COLO668 (cell line): ENCODE measurements at regions not wholly inside any gene's neighbourhood (a gene's known extent, or its start where the extent isn't known, plus 50 kb on each side); places are given as distances from the start of the nearest gene placed in this dataset.

Source experiments
- DNase-seq: peaks from one replicate; lab custom pipeline; 2025; ENCODE audit not compliant: unreplicated experiment; lab: John Stamatoyannopoulos, UW

DNA sequence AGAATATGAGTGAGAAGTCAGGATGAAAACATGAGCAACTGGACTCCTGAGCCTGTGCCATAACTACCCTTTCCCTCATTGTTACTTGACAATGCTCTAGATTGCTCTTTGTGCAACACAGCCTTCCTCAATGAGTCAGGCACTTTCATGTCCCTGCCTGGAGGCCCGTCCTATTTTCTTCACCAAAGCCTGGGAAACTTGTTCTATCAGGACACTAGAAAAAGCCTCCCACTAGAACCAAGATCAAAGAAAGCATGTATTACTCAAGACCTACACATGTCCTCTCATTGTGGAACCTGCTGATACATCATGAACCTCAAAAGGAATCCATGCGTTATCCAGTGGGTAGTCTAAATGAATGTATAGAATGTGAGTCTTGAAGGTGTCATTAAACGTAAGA is 624.5 kb downstream of the TOX3 start:
- no peak for DNase-seq

DNA sequence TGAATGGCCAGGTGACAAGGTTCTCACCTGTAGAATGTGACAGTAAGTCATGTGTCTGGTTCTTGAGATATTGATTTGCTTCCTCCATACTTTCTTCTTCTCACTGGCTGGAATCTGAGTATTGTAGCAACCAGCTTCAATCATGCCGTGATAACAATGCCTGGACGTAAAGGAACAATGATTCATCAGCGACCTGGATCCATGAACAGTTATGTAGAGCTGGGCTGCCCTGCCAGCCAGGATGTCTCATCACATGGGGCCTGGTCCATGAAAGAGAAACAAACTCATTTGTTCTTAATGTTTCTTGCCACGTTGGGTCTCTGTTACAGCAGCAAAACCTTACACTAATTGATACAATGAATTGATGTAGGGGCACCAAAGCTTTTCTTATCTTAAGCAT is 627.2 kb downstream of the TOX3 start:
- no peak for DNase-seq

GRCh38 chr16:51916814-51917213 is 630.1 kb downstream of the TOX3 start:
- DNase-seq: no peak

DNA sequence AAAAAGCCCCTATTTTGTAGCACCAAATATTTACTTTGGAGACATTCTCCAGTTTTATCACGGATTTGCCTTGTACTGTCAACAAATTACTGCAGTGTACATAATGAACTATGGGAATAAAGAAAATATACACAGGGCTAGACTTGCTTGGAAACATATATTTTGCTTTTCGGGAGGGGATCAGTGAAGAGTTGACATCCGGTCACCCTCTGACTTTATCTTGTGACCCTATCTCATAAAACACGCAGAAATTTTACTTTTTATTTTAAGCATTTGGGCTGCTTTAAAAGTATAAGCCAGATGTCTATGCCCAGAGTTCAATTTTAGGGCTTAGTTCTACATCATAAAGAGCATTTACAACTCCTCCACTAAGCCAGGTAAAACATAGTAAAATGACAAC is 630.7 kb downstream of the TOX3 start:
- DNase-seq: no peak

DNA sequence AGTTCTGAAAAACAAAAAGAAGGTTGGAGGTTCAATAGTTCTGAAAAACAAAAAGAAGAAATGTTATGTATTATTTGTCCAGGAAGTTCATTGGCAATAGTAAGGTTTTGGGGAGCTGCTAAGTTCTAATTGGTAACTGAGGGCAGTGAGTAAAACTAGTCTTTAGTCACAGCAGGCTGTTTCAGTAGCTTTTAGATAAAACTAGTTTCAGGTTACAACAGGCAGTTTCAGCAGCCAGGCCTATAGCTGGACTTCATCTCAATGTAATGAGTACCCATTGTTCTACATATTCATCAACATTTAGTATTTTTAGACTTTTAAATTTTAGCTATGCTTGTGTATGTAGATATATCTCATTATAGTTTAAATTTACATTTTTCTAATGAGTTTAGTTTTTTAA is 639.3 kb downstream of the TOX3 start:
- DNase-seq: no peak

DNA sequence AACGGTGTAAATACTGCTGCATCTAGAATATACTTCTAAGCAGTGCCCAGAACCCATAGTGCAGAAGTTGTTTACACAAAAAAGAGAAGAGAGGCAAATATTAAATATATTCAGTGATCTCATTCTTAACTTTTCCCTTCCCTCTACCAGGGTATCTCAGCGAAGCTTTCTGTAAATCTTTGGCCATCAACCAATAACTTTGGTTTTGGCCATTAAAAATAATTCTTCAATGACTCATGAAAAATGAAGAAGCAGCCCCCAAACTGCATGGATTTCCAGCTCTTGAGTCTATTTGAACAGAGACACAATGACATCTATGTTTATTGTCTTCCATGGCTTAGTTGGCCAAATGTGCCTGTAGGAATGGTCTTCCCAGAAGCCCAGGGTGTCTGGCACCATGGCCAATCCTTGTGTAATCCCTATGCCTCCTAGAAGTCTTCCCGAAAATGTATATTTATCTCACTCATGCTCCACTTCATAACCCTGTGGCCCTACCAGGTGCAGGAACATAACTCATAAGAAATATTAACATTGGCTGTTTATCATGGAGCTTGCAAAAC is 646.6 kb downstream of the TOX3 start:
- DNase-seq: no peak

DNA sequence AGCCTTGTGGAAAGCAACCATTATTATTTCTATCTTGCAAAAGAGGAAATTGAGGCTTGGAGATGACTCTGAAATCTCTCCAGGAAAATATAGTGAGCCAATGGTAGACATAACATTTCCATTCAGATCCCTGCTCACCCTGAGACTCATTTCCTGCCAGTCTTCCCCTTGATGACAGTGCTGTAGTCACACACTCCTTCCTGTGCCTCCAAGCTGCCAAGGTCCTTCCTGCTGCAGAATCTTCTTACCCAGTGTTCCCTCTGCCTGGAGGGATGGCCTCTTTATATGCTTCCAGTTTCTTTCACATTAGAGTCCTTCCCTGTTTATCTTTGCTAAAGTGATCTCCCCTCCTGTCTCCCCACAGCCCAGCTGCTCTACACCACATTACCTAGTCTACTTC is 648.1 kb downstream of the TOX3 start:
- no peak for DNase-seq

DNA sequence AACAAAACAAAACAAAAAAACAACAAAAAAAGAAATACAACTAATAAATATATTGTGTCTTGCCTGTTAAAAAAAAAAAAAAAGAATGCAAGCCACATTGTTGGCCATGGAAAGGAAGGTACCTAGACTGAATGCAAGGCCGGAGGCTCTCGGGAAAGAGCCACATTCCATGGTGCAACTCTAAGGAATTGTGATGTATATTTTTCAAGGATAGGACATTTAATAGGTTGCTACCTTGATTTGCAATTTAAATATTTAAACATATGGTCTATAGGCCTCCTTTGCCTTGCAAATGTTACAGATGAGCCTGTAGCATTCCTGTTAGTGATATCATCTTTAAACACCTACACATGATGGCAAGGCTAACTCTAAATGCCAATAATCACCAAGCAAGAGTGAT is 650.9 kb downstream of the TOX3 start:
- DNase-seq: no peak

GRCh38 chr16:51892293-51893007 is 654.5 kb downstream of the TOX3 start:
- DNase-seq: no peak

- no peak for DNase-seq
These were observed 658.4 kb downstream of the TOX3 start for GRCh38 chr16:51888534-51888933.

DNA sequence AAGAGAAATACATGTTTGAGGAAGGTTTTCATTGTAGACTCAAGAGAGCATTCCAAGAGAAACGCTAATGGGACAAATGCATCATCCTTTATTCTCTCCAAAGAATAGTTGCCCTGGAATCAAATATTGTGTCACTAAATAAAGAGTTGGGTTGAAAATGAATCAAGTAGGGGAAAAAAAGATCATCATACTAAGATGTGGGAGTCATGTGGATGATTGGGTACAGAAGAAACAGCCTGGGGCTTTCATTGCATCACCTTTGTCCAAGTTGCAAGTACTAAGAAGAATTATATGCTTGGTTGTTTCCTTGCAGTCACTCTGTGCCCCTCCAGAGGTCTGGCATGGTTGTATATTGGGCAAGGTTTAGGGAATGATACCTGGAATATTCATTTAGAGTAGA is 658.9 kb downstream of the TOX3 start:
- DNase-seq: no peak

GRCh38 chr16:51886456-51886855 is 660.5 kb downstream of the TOX3 start:
- no peak for DNase-seq

- no peak for DNase-seq
These were observed 662.2 kb downstream of the TOX3 start for GRCh38 chr16:51884773-51885172.

DNA sequence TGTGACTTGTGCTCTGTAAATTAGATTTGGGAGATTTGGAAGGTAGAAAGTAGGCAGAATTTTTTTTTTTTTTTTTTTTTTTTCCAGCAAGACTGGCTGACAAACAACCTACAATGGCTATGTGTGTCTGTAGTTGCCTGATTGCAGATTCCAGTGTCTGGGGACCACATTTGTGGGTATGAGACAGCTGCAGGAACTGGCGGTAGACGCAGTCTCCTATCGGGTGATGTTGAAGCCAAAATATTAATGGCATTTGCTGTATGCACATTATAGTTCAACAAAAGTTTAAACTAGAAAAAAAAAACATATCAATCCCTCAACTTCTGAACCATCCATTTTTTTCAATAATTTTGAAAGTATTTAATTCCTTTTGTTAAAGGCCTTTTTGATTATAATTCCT is 665.2 kb downstream of the TOX3 start:
- no peak for DNase-seq

GRCh38 chr16:51880776-51881175 is 666.2 kb downstream of the TOX3 start:
- DNase-seq: no peak

- DNase-seq: no peak
These were observed 669.3 kb downstream of the TOX3 start for GRCh38 chr16:51877686-51878085.

- DNase-seq: no peak
These were observed 670.0 kb downstream of the TOX3 start for GRCh38 chr16:51876934-51877333.

- DNase-seq: no peak
These were observed 670.4 kb downstream of the TOX3 start for GRCh38 chr16:51876601-51876875.

- no peak for DNase-seq
These were observed 670.9 kb downstream of the TOX3 start for GRCh38 chr16:51875834-51876600.

GRCh38 chr16:51872524-51872923 is 674.4 kb downstream of the TOX3 start:
- DNase-seq: no peak

- no peak for DNase-seq
These were observed 676.6 kb downstream of the TOX3 start for GRCh38 chr16:51870296-51870854.

DNA sequence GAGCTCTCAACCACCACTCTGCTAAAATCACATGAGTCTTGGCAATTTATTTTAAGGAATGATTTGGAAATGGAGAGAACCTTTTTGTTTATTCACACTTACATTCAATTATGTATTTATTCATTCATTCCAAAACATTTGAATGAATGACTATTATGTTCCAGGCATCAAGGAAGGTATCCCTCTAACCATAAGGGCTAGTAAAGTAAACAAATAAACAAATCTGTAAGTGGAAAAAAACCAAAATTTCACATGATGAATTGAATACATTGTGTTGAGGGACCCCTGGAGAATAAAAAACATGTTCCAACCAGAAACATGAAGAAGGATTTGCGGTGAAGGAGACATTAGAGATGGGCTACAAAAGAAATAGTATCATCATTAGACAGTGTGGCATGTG is 677.8 kb downstream of the TOX3 start:
- no peak for DNase-seq
